HEK293 (cell line): ENCODE measurements at regions not wholly inside any gene's neighbourhood (a gene's known extent, or its start where the extent isn't known, plus 50 kb on each side); places are given as distances from the start of the nearest gene placed in this dataset.

Experiments used
- CTCF ChIA-PET: fragments of 350-600 bp; formaldehyde crosslinking; extraction: SDS; loops from one replicate; lab custom pipeline; 2021; ENCODE audit warnings: antibody characterized with exemption; lab: Yijun Ruan, JAX
- POLR2A ChIA-PET: fragments of 300-600 bp; formaldehyde crosslinking; extraction: SDS; loops from one replicate; lab custom pipeline; 2020; ENCODE audit warnings: antibody characterized with exemption, inconsistent platforms; lab: Yijun Ruan, JAX
- H3K27ac ChIP-seq: fragments of 200-500 bp; sonication (Bioruptor generic); 2 replicates; pipeline ENCODE4 v1.5.1; 2014; ENCODE audit warnings: low read depth, low read length, control low read depth, inconsistent platforms; ENCODE audit errors: extremely low read depth
- H3K36me3 ChIP-seq, 2 experiments: fragments of 200-500 bp in 1 of 2; sonication (Bioruptor generic) in 1 of 2; 1 replicate in 1 of 2; 2 replicates in 1 of 2; pipeline ENCODE4 v1.5.1; 2014 to 2017; ENCODE audit warnings: inconsistent platforms in 2 of 2, low read length in 2 of 2; ENCODE audit not compliant: control insufficient read depth in 2 of 2, insufficient read depth in 1 of 2
- H3K4me1 ChIP-seq: fragments of 200-500 bp; sonication (Bioruptor generic); 2 replicates; pipeline ENCODE4 v1.5.1; 2014; ENCODE audit warnings: mild to moderate bottlenecking, low read length, inconsistent platforms; ENCODE audit not compliant: control insufficient read depth, insufficient read depth
- H3K4me3 ChIP-seq: 2 replicates; pipeline ENCODE4 v1.5.1; 2011; ENCODE audit warnings: low read depth, mild to moderate bottlenecking, control low read depth, low read length, moderate library complexity
- H3K9me3 ChIP-seq: fragments of 200-500 bp; sonication (Bioruptor generic); 2 replicates; pipeline ENCODE4 v1.5.1; 2014; ENCODE audit warnings: low read depth, low read length, inconsistent platforms; ENCODE audit not compliant: control insufficient read depth, insufficient read depth
- GLIS1 ChIP-seq: fragments of 450-650 bp; formaldehyde crosslinking; IDR thresholded peaks from 2 replicates; pipeline ENCODE4 v1.5.1; 2016; ENCODE audit warnings: missing biosample characterization, missing genetic modification characterization
- IKZF3 ChIP-seq: fragments of 450-650 bp; IDR thresholded peaks from 2 replicates; pipeline ENCODE4 v1.5.0; 2018; ENCODE audit warnings: missing biosample characterization, mild to moderate bottlenecking, missing genetic modification characterization, moderate library complexity
- KLF1 ChIP-seq: fragments of 450-650 bp; formaldehyde crosslinking; IDR thresholded peaks from 2 replicates; pipeline ENCODE4 v1.5.1; 2016; ENCODE audit warnings: missing biosample characterization, missing genetic modification characterization
- KLF7 ChIP-seq: fragments of 450-650 bp; formaldehyde crosslinking; IDR thresholded peaks from 2 replicates; pipeline ENCODE4 v1.5.1; 2016; ENCODE audit warnings: missing biosample characterization, missing genetic modification characterization, borderline replicate concordance
- KLF8 ChIP-seq: fragments of 450-650 bp; formaldehyde crosslinking; IDR thresholded peaks from 2 replicates; pipeline ENCODE4 v1.5.1; 2016; ENCODE audit warnings: missing biosample characterization, missing genetic modification characterization
- MEIS1 ChIP-seq: sonication (generic); formaldehyde crosslinking; IDR thresholded peaks from 2 replicates; pipeline ENCODE4 v1.8.1; 2022; ENCODE audit warnings: missing genetic modification reagents, mild to moderate bottlenecking, borderline replicate concordance
- PRDM6 ChIP-seq: fragments of 450-650 bp; formaldehyde crosslinking; IDR thresholded peaks from 2 replicates; pipeline ENCODE4 v1.5.1; 2017; ENCODE audit warnings: missing biosample characterization, missing genetic modification characterization
- SCRT2 ChIP-seq: fragments of 450-650 bp; formaldehyde crosslinking; IDR thresholded peaks from 2 replicates; pipeline ENCODE4 v1.5.1; 2016; ENCODE audit warnings: missing biosample characterization, missing genetic modification characterization
- YY1 ChIP-seq: fragments of 450-650 bp; formaldehyde crosslinking; IDR thresholded peaks from 2 replicates; pipeline ENCODE4 v1.5.1; 2018; ENCODE audit warnings: missing biosample characterization, missing genetic modification characterization
- ZBTB17 ChIP-seq: fragments of 450-650 bp; formaldehyde crosslinking; IDR thresholded peaks from 2 replicates; pipeline ENCODE4 v1.5.1; 2016; ENCODE audit warnings: missing biosample characterization, missing genetic modification characterization
- ZIC2 ChIP-seq: fragments of 450-650 bp; formaldehyde crosslinking; IDR thresholded peaks from 2 replicates; pipeline ENCODE4 v1.5.1; 2016; ENCODE audit warnings: missing biosample characterization, missing genetic modification characterization
- ZNF146 ChIP-seq: fragments of 450-650 bp; formaldehyde crosslinking; IDR thresholded peaks from 2 replicates; pipeline ENCODE4 v1.5.1; 2016; ENCODE audit warnings: missing biosample characterization, missing genetic modification characterization
- ZNF155 ChIP-seq: fragments of 450-650 bp; formaldehyde crosslinking; IDR thresholded peaks from 2 replicates; pipeline ENCODE4 v1.5.1; 2016; ENCODE audit warnings: missing biosample characterization, missing genetic modification characterization
- ZNF175 ChIP-seq: fragments of 450-650 bp; formaldehyde crosslinking; IDR thresholded peaks from 2 replicates; pipeline ENCODE4 v1.5.1; 2016; ENCODE audit warnings: missing biosample characterization, missing genetic modification characterization
- ZNF18 ChIP-seq: fragments of 450-650 bp; formaldehyde crosslinking; IDR thresholded peaks from 2 replicates; pipeline ENCODE4 v1.5.1; 2016; ENCODE audit warnings: missing biosample characterization, missing genetic modification characterization
- ZNF184 ChIP-seq: fragments of 450-650 bp; IDR thresholded peaks from 2 replicates; pipeline ENCODE4 v1.5.1; 2018; ENCODE audit warnings: missing biosample characterization, mild to moderate bottlenecking, missing genetic modification characterization
- ZNF23 ChIP-seq: fragments of 450-650 bp; formaldehyde crosslinking; IDR thresholded peaks from 2 replicates; pipeline ENCODE4 v1.5.1; 2016; ENCODE audit warnings: missing biosample characterization, missing genetic modification characterization, borderline replicate concordance
- ZNF280C ChIP-seq: fragments of 450-650 bp; formaldehyde crosslinking; IDR thresholded peaks from 2 replicates; pipeline ENCODE4 v1.5.1; 2016; ENCODE audit warnings: missing biosample characterization, missing genetic modification characterization
- ZNF350 ChIP-seq: fragments of 450-650 bp; formaldehyde crosslinking; IDR thresholded peaks from 2 replicates; pipeline ENCODE4 v1.5.0; 2017; ENCODE audit warnings: missing biosample characterization, mild to moderate bottlenecking, missing genetic modification characterization
- ZNF473 ChIP-seq: fragments of 450-650 bp; formaldehyde crosslinking; IDR thresholded peaks from 2 replicates; pipeline ENCODE4 v1.5.1; 2017; ENCODE audit warnings: missing biosample characterization, missing genetic modification characterization
- ZNF596 ChIP-seq: fragments of 450-650 bp; IDR thresholded peaks from 2 replicates; pipeline ENCODE4 v1.5.0; 2018; ENCODE audit warnings: missing biosample characterization, mild to moderate bottlenecking, missing genetic modification characterization, moderate library complexity
- ZNF623 ChIP-seq: fragments of 450-650 bp; formaldehyde crosslinking; IDR thresholded peaks from 2 replicates; pipeline ENCODE4 v1.5.1; 2016; ENCODE audit warnings: missing biosample characterization, missing genetic modification characterization
- ZNF629 ChIP-seq: fragments of 450-650 bp; formaldehyde crosslinking; IDR thresholded peaks from 2 replicates; pipeline ENCODE4 v1.5.1; 2017; ENCODE audit warnings: missing biosample characterization, missing genetic modification characterization
- ZNF639 ChIP-seq: fragments of 450-650 bp; formaldehyde crosslinking; IDR thresholded peaks from 2 replicates; pipeline ENCODE4 v1.5.1; 2016; ENCODE audit warnings: missing biosample characterization, missing genetic modification characterization
- ZNF707 ChIP-seq: fragments of 450-650 bp; formaldehyde crosslinking; IDR thresholded peaks from 2 replicates; pipeline ENCODE4 v1.5.1; 2016; ENCODE audit warnings: missing biosample characterization, missing genetic modification characterization
- ZNF785 ChIP-seq: fragments of 450-650 bp; formaldehyde crosslinking; IDR thresholded peaks from 2 replicates; pipeline ENCODE4 v1.5.1; 2016; ENCODE audit warnings: missing biosample characterization, missing genetic modification characterization
- ZNF843 ChIP-seq: fragments of 450-650 bp; formaldehyde crosslinking; IDR thresholded peaks from 2 replicates; pipeline ENCODE4 v1.5.1; 2016; ENCODE audit warnings: missing biosample characterization, missing genetic modification characterization

- TF ChIP-seq ZIC2 (tag by site-specific recombination) = no peak
- no peak for TF ChIP-seq IKZF3
- TF ChIP-seq KLF7 = no peak
- no peak for TF ChIP-seq ZBTB17 (tag by site-specific recombination)
Measured at GRCh38 chr4:156223985-156224384, 270.3 kb upstream of the CTSO start (continued).

GRCh38 chr4:156217236-156217635, 263.6 kb upstream of the CTSO start:
- TF ChIP-seq ZNF184 (no peak), KLF8 (tag by site-specific recombination) (no peak), ZNF623 (tag by site-specific recombination) (no peak), YY1 (tag by site-specific recombination) (no peak), GLIS1 (tag by site-specific recombination) (no peak), PRDM6 (tag by site-specific recombination) (no peak), ZNF18 (no peak), ZNF785 (tag by site-specific recombination) (no peak), KLF1 (tag by site-specific recombination) (no peak), ZNF350 (tag by site-specific recombination) (no peak), ZNF596 (tag by site-specific recombination) (no peak), ZNF639 (no peak)
- H3K27ac ChIP-seq = no peak overlapping the region
- H3K36me3 ChIP-seq = no peaks in the 10 kb centered on the region
- H3K9me3 ChIP-seq = no peaks in the 10 kb centered on the region
- CTCF ChIA-PET = no interaction called here
- H3K4me1 ChIP-seq = no peaks in the 10 kb centered on the region
- POLR2A ChIA-PET = no interaction called here
- H3K4me3 ChIP-seq = no peak overlapping the region

- Histone ChIP-seq H3K4me1 (no peaks in the 10 kb centered on the region), H3K4me3 (no peak overlapping the region), H3K36me3 (no peaks in the 10 kb centered on the region), H3K9me3 (no peaks in the 10 kb centered on the region), H3K27ac (no peak overlapping the region)
- POLR2A ChIA-PET = no interaction called here
- CTCF ChIA-PET = no interaction called here
- no peak for TF ChIP-seq ZNF473 (tag by site-specific recombination)
- TF ChIP-seq ZNF707 = no peak
Measured at GRCh38 chr4:156201050-156201449, 247.4 kb upstream of the CTSO start.

- no peak overlapping the region for H3K27ac ChIP-seq
- H3K36me3 ChIP-seq = no peaks in the 10 kb centered on the region
- H3K4me1 ChIP-seq = no peaks in the 10 kb centered on the region
- no peak overlapping the region for H3K4me3 ChIP-seq
- CTCF ChIA-PET = interaction anchor here (0.6 kb wide), 1 partner anchor 1014 kb away, joined by 3 read pairs; no protein-coding TSS in a partner anchor
- POLR2A ChIA-PET = no interaction called here
- H3K9me3 ChIP-seq = no peaks in the 10 kb centered on the region
- TF ChIP-seq MEIS1 (CRISPR knock-in tag) (no peak), ZNF629 (tag by site-specific recombination) (no peak), ZNF155 (no peak), ZNF843 (no peak), ZNF175 (tag by site-specific recombination) (no peak), SCRT2 (tag by site-specific recombination) (no peak), ZNF146 (tag by site-specific recombination) (no peak), ZNF280C (tag by site-specific recombination) (no peak), ZNF23 (tag by site-specific recombination) (no peak)
Measured at GRCh38 chr4:156198511-156198910, 244.8 kb upstream of the CTSO start.
